PC-9 (cell line): ENCODE measurements at regions not wholly inside any gene's neighbourhood (a gene's known extent, or its start where the extent isn't known, plus 50 kb on each side); places are given as distances from the start of the nearest gene placed in this dataset.

ENCODE experiments used
- CTCF ChIP-seq: fragments of 200-600 bp; sonication (generic); conservative IDR thresholded peaks from 2 replicates; pipeline ENCODE4 v1.6.1; 2017; ENCODE audit warnings: mixed run types, antibody characterized with exemption, mild to moderate bottlenecking, moderate library complexity
- EZH2 ChIP-seq: fragments of 200-600 bp; sonication (generic); IDR thresholded peaks from 2 replicates; pipeline ENCODE4 v1.8.0; 2017; ENCODE audit warnings: antibody characterized with exemption, low read depth

- TF ChIP-seq CTCF (no peak), EZH2 (no peak)
Observed at GRCh38 chr2:160632084-160632975, 138.7 kb upstream of the RBMS1 start.
